Erythroblast (primary cell): ENCODE measurements at regions not wholly inside any gene's neighbourhood (a gene's known extent, or its start where the extent isn't known, plus 50 kb on each side); places are given as distances from the start of the nearest gene placed in this dataset.

Source experiments
- GATA1 ChIP-seq: IDR thresholded peaks from 2 replicates; pipeline ENCODE4 v1.6.1; 2011; ENCODE audit warnings: low read depth, mild to moderate bottlenecking, control low read depth, low read length, moderate library complexity
- POLR2A ChIP-seq: IDR thresholded peaks from 2 replicates; pipeline ENCODE4 v1.6.1; 2011; ENCODE audit warnings: mild to moderate bottlenecking, low read length

GRCh38 chr15:98418122-98418521 is 230.2 kb upstream of the IGF1R start:
- TF ChIP-seq POLR2A = no peak
- no peak for TF ChIP-seq GATA1
